Fibroblast of peridontal ligament (primary cell): ENCODE measurements at regions not wholly inside any gene's neighbourhood (a gene's known extent, or its start where the extent isn't known, plus 50 kb on each side); places are given as distances from the start of the nearest gene placed in this dataset.
"Not testable (repeated sequence)": the region's sequence is repeated elsewhere in the genome, so short reads cannot be mapped to it uniquely, and the experiment has no call there.

Experiments
- DNase-seq: peaks from one replicate; pipeline ENCODE4 v3.0.0-alpha.2; 2010; ENCODE audit errors: extremely low read depth

DNA sequence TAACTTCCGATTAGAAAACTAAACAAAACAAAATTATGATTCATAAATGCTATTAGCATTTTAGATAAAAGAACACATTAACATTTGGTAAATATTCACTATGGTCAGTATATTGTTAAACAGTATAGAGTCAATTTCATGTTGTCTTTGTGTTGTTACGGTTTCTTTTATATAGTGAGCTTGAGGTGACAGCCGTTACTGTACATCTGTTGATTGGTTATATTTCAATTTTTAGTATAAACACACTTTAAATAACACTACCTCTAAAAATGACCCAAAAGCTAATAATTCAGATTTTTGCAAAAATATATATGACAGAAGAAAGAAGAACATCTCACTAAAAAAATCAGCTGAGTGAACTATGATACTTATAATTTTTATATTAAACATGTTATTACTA lies 249.0 kb upstream of the LUZP2 start:
- no peak for DNase-seq

DNA sequence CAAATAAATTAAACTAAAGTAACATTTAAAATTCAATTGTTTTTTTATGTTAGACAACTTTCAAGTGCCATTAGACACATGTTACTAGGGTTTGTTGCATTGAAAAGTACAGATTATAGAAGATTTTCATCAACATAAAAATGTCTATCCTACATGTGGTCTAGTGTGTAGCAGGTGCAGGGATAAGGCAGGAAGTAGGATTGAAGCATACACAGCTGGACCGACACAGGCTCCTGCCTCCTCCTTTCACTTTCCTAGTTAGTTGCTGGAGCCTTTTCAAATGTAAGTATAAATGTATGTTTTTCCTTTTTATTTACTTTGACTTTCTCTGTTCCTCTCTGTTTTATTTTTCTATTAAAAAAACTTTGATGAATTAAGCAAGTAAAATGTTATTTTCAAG lies 246.9 kb upstream of the LUZP2 start:
- no peak for DNase-seq

DNA sequence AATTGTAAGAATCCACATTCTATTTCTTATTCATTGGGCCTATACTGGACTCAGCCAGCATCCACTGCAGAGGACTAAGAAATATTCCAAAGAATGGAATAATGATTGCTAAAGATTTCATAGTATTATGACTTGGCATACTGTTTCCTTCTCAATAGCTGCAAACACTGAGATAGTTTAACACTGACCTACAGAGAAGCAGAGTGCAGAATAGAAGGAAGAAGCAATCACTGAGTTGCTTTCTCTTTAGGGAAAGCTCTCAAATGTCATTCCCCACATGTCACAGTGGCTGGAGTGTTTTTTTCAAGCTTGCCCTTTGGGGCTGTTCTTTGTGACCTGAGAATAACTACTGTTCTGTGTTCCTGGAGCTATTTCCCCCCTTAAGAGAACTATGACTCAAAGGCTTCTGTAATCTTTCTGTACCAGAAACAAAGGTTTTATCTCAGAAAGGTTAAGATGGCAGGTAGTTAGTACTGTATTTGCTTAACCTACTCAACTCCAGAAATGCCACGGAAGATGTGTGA lies 243.6 kb upstream of the LUZP2 start:
- peak; percentile 30 for DNase-seq

DNA sequence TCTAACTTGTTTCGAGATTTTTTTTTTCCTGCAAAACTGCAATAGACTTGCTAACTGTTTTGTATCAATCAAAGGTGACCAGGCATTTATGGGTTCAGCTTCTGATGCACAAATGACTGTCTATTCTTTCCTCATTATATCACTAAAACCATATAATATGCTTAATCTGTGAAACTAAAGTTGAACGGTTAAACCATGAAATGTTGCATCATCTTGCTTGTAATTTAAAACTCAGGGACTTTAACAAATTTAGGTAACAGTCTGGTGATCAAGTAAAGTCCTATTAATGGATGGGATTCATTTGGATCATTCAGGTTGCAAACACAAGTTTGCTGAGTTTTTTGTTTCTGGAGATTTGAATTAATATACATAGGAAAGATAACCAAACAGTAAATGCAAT lies 232.0 kb upstream of the LUZP2 start:
- DNase-seq = no peak

DNA sequence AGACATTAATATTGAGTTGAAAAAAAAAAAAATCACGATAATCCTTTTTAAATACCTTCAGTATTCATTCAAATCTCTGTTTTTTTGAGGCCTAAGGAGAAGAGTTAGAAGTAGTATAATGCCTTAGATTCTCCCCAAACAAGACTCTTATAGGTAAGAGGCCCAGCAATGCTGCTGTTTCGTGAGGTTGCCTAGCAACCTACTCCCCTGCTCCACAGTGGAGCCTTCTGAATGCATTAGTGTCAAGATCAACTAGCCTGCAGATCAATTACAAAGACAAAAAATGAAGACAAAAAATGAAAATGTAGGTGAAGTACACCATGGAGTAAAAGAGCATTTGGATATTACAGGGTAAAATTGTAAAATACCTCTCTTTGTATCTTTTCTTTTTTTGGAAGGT lies 229.8 kb upstream of the LUZP2 start:
- no peak for DNase-seq

DNA sequence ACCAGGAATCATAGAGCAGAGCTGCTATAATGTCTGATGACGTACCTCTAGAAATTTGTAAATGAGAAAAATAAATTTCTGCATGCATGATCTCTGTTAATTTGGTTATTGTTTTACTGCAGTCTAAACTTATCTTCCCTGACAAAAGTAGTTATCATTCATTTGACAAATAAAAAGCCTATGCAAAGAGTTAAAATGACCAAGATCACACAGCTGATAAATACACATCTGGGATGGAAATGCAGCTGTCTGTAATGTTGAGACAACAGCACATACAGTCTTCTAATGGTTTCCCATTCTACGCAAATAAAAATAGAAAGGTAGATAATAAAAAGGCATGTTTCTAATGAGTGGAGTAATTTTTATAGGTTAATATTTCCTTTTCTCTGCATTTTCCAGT lies 225.1 kb upstream of the LUZP2 start:
- no peak for DNase-seq

DNA sequence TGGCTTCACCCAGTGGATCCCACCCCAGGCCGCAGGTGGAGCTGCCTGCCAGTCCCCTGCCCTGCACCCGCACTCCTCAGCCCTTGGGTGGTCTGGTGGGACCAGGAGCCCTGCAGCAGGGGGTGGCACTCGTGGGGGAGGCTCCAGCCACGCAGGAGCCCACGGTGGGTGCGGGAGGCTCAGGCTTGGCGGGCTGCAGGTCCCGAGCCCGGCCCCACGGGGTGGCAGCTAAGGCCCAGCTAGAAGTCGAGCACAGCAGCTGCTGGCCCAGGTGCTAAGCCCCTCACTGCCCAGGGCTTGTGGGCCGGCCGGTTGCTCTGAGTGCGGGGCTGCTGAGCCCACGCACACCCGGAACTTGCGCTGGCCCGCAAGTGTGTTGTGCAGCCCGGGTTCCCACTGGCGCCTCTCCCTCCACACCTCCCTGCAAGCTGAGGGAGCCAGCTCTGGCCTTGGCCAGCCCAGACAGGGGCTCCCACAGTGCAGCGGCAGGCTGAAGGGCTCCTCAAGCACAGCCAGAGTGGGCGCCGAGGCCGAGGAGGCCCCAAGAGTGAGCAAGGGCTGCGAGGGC lies 222.6 kb upstream of the LUZP2 start:
- DNase-seq = not testable (repeated sequence)

DNA sequence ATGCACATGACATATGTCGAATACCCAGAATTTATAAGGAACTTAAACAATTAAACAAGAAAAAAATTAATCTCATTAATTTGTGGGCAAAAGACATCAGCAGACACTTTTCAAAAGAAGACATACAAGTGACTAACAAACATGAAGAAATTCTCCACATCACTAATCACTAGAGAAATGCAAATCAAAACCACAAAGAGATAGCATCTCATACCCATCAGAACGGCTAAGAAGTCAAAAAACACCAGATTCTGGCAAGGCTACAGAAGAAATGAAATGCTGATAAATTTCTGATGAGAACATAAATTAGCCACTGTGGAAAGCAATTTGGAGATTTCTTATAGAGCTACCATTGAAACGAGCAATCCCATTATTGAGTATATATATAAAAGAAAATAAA lies 210.6 kb upstream of the LUZP2 start:
- DNase-seq = no peak

DNA sequence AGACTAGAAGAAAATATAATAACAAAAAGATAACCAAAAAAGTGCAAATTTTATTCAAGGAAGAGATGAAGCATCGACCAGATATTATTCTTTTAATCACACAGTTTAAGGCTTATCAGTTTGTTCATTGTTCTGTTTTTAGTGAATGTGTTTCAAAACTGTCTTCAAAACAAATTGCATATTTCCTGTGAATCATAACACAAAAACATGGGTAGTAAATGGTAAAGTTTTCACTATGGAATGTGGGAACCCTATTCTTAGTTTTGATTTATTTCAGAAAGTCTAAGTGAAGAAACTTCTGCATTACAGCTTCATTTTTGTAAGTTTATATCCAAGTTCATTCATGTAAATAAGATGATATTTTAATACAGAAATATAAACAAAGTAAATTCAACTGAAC lies 207.6 kb upstream of the LUZP2 start:
- DNase-seq = no peak

DNA sequence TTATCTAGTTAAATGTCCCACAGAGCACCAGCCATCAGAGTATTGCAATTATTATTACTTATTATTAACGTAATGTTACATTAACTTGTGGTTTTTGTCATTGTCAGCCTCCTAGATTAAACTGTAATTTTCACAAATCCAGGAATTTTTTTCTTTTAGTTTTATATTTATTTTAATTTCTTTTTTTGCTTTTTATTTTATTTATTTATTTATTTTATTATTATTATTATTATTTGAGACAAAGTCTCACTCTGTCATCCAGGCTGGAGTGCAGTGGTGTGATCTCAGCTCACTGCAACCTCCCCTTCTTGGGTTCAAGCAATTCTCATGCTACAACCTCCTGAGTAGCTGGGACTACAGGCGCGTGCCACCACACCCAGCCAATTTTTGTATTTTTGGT lies 202.9 kb upstream of the LUZP2 start:
- DNase-seq = no peak

DNA sequence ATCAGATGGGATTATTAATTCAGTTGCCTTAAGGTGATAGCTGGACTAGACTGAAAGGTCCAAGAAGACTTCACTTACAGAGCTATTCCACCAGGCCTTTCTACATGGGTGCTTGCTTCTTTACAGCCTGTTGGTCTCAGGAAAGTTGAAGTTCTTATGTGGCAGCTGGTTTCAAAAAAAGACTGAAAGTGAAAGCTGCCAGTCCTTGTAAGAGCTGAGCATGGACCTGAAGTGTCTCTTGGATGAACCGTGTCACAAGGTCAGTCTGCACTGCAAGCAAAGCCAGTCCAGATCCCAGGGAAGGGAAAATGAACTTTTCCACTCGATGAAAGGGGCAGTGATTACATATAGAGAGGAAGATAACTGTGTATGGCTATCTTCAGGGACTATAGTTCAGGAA lies 201.5 kb upstream of the LUZP2 start:
- peak; percentile 19 for DNase-seq

DNA sequence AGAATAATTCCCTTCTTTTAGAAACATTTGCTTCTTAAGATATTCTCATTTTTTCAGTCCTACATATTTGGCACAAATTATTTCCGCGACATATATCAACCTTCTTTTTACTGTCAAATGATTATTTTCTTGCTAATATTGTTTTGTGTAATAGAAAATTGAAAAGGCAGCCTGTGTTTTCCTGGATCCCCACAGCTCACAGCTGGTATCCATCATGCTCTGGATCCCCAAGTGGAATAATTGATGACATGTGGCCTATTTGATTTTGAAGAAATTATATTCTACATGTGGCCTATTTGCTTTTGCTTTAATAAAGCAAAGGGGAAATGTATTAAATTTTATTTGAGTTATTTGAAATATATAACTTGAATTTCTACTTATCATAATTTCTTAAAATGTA lies 199.4 kb upstream of the LUZP2 start:
- no peak for DNase-seq

DNA sequence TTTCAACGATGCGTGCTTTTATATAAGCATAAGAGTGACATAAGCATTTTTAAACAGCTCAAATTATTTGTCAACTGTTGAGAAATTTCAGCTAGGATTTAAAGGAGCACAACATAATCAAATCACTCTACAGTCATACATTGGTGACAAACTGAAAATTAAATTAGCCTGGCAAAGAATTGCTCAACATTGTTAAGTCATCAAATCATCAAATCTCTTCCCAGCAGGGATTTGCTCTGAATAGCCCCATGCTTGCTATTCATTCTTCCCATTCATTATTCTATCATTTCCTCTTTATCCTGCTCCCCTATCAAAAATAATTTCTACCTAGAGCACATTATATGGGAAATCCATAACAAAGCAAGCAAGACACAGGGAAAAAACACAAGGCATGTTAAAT lies 198.7 kb upstream of the LUZP2 start:
- no peak for DNase-seq

DNA sequence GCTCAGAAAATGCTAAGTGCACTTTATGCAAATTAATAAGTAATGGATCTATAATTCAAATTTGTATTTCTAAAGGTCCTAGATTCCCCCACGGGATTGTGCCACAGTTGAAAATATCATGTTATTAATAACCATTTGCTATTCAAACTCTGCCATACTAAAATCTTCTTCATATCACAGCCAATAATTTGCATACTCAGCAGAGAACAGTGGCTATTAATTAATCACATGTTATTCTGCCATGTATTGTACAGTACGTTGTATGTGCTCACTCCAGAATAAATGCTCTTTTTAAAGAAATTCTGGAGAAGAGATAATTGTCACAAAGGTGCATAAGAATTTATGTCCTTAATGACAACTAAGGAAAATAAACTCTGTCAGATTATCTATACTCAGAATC lies 184.9 kb upstream of the LUZP2 start:
- DNase-seq = no peak

DNA sequence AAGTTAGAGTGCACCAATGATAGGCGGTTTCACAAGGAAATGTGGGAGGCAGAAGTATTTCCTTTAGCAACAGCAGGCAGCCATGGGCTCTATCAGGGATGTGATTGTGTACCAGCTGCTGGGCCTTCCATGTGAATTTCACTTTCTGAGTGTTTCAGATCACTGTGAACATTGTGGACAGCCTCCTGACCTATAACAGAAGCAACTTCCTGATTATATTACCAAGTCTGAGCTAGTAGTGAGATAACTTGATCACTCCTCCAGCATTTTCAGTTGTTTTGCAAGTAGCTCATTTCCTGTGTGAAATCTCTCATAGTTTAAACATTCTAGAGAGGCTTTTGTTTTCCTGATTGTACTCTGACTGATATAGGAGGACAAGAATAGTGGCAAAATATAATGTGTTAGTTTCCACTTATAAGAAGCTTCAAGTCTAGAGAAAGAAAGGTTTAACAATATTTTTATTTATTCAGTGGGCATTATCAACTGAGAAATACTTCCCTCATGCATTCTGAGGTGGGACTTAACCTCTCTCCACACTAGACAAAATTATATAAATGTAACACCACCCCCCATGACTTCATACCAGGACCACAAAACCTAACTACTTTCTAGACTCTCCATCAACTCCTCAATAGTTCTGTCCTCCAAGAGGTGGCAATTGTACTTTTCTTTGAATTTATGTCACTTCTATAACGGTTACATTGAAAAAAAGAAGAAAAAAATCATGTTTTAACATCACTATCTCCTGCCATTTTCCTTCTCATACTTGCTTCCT lies 184.2 kb upstream of the LUZP2 start:
- peak; percentile 0 for DNase-seq

DNA sequence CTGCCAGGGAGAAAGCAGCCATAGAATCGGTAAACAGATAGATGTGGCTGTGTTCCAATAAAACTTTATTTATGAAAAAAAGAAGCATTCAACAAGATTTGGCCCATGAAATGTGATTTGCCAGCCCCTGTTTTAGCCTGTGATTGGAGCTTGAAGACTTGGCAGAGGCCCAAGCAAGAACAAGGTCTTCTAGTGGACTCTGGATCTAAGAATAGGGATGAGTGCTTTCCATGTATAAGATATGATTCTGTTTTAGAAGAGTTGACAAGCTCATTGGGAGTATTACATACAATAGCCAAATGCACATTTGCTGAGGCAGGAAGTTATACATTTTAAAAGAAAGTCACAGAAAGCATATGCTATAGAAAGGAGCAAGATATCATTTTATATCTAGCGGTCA lies 175.6 kb upstream of the LUZP2 start:
- no peak for DNase-seq

DNA sequence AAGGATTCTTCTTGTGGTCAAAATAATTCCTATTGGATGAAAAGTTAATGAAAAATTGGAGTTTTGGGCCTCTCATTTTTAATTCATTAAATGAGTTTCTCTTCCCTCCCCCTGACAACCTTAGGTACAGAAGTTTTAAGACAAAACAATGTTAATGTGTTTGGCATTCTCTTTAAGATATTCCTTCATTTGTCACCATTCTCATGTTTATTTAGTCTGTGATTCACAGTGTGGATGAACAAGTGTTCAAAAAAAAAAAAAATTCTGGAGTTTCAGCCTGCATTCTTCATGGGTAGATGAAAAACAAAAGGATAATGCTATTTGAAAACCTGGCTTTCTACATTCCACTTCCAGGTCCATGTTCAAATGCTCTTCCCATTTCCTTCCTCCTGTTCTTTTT lies 172.6 kb upstream of the LUZP2 start:
- peak; percentile 4 for DNase-seq

DNA sequence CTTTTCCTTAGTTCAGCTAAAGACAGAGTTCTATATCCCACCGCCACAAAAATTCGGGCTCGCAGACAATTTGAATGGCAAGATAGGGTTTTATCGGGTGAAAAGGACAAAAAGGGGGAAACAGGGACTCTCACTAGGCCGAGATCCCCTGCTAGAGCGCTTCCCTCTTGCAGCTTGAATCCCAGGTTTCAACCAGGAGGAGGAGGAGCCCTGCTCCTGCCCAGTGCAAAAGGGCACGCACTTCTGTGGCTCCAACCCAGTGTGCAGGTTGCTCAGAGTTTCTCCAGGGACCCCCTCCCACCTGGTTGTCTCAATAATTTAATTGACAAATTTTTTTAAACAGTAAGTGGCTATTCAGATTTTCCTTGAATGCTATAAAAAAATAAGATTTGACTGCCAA lies 152.6 kb upstream of the LUZP2 start:
- no peak for DNase-seq

DNA sequence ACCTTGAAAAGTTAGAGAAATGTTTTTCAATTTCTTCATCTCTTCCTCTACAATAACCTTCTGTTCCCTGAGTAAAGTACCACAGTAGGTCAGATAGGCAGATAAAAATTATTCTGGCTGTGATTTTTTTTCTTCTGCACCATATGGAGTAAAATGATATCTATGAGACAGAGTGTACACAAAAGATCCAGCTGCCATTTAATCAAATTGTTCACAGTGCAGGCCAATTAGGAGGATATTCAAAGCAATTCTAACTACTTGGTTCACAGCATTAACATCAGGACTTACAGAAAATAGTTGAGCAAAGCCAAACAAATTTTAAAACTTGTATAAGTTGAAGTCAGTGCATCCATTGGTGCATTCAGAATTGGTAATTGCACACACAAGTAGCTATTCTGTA lies 147.9 kb upstream of the LUZP2 start:
- DNase-seq = no peak

DNA sequence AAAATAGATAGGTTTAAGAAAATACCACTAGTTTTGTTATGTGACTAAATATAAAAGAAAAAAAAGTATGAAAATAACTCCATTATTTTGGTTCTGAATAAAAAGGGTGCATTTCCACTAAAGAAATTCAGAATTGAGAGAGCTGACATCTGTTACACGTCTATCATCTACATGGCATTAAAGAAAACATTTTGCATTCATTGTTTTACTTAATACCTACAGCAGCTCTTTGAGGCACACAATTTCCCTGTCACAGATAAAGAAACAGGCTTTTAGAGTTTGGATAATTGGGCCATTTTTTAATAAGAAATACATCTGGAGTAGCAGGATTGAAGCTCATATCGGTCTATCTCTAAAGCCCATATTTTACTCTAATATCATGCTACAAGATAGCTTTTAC lies 145.7 kb upstream of the LUZP2 start:
- no peak for DNase-seq

DNA sequence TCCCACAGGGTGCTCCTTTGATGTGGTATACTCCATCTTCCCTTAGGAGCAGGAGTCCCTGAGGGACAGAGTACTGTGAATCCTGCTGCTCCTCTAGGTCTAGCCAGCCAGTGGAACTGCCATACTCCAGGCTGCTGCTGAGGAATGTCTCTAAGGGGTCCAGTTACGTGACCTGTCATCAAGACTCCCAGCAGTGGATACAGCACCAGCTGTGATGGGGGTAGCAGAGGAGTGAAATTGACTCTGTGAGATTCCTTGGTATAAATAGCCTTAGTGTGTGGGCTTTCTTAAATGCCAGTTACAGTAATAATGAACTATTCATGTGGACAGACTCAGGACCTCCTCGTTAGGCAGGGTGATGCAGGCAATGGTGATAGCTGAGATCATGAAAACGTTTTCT lies 140.4 kb upstream of the LUZP2 start:
- no peak for DNase-seq

DNA sequence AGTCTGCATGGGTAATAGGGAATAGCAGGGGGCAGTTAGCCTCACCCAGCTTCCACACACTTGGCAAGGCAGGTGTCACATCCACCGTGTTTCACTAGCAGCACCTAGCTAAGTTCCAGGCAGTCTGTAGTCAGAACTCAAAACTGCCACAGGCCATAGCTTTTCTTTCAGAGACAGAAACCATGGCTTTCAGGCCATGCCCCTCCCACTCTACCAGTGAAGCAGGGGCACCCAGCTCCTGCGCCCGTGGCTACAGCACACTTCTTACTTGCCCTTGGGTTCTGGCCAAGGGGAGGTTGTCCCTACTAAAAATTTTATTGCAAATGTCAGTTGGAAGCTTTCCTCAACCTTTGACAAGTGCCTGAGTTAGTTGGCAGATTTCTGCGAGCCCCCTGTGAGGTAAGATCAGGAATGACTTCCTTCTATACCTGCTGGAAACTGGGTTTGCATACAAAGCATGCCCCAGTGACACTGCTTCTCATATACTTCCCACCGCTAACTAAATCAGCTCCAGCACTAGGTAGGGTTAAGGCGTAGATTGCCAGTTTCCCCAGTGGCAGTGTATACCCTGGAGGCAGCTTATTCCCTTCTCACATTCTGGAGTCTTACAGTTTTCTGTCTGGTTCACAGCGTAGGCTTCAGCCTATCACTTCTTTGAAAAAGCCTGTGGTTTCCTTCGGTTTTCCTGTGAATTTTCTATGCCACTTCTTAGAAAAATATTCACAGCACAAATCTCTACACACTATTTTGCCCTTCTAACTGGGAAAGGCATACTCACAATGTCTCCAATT lies 139.0 kb upstream of the LUZP2 start:
- DNase-seq = no peak

DNA sequence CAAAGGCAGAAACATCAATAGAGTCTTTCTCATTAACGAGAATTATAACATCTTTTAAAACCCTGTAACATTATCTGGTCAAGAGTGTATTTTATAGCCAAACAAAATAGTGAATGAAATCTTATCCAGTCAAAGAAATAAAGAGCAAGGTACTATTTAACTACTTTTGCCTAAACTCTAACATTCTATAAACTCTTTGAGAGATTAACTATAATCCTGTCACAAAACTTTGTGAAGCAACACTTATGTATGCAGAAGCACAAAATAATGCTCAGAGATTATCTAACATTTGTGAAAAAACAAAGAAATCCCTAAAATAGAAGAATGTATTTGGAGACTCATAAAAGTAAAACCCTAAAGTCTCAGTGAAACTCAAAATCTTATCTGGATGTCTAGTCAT lies 124.4 kb upstream of the LUZP2 start:
- no peak for DNase-seq
